NCI-H187 (cell line): ENCODE measurements at regions not wholly inside any gene's neighbourhood (a gene's known extent, or its start where the extent isn't known, plus 50 kb on each side); places are given as distances from the start of the nearest gene placed in this dataset.

ENCODE experiments used
- DNase-seq, 2 experiments: peaks; one replicate each; lab custom pipeline; 2025; lab: John Stamatoyannopoulos, UW

DNA sequence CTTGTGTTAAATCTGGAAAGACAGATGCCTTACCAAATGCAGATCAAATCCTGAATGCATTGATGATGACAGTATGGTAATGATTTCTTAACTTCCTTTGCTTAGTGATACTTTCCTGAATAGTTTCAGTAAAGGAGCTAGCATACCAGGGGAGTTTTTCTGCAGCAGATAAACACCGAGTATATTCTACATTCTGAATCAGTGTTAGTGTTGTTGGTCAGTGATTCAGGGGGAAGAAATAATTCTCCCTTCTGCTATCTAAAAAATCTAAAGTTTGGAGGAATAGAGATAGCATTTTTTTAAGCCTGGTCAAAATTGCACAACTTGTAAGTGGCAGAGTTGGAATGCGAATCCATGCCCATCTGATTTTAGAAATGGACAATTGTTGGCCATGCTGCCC is 512.2 kb upstream of the MARCKS start:
- DNase-seq = no peak

DNA sequence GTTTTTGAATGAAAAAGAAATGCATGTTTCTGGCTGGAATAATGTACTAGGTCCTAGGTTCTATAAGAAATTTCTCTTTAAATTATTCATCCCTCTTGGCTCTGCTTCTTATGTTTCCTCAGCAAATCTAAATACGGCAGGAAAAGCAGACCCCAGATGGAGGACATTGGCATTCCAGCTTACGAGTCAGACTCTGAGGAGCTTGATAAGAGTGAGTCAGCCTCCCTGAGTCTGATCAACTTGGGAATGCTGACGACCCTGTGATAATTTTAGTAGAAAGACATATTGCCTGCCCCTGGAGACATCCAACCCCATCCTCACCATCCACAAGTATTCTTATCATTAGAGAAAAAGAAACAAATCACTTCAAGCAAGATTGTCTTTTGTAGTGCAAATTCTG is 509.7 kb upstream of the MARCKS start:
- DNase-seq = no peak

DNA sequence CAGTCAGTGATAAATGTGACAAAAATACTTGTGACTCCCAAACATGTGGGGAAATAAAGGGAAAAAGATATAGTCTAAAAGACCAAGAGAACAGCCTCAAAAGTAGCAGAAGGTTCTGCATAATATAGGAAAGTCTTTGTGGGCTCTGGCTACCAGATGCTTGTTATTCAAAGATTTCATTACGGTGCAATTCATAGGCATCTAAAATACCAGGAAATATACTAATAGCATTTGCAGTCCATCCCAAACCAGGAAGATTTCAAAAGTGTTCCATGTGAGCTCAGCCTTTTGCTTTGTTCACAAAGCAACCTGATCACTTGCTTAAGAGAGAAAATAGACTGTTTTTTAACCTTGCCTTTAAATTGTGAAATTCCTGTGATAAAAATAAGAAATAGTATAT is 506.7 kb upstream of the MARCKS start:
- DNase-seq = no peak

DNA sequence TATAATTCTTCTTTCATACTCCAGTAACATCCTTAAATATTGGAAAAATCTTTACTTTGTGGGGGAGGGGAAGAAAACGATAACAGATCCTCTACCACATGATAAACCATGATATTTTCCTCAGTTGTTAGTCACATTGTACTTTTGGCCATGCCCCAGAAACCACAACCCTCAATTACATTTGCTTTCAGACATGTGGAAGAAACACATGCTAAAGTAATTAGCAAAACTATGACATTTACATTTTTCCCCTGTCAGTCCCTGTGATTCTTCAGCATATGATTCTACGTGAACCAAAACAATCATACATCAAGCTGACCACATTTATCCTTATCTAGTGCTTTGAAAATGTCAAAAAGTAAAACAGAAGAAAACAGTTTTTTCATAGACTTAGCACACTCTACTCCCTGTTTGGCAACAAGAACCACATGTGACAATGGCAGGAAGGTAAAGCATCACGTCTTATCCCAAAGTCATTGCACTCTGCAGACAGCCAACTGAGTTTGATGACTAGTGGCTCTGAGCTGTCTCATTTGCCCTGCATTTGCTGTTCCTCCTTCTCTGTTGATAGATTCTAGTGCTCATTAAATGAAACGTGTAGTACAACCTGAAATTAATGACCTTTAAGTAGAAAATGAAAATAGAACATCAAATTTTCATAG is 505.8 kb upstream of the MARCKS start:
- no peak for DNase-seq

DNA sequence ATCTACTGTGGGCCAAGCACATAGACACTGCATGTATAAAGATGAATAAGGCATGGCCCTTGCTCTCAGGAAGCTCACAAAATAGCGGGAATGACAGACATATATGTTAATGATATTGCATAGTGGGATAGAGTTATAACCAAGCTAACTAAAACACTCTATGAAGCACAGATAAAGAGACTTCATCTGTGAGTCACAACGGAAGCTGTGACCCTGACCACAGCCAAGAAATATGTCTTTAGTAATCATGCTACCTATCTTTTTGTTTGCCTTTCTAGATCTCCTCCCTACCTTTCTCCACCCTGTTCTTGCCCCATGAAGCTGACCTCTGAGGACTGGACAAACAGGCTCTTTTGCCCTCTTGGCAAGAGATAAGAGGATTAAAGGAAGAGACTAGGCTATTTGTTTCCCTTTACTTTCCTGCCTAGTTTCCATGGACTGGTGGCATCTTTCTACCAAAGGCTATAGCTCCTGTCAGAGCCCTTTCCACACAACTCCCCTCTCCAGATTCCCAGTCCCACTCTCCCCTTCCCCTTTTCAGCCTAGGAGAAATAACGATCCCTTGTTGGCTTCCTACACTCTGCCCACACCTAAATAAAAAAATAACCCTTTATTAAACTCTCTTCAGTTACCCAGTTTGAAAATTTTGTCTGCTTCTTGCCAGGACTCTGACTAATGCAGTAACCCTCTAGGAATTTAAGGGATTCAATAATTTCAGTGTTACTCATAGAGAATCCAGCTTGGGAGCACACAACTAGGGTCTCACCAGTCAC is 504.9 kb upstream of the MARCKS start:
- no peak for DNase-seq

DNA sequence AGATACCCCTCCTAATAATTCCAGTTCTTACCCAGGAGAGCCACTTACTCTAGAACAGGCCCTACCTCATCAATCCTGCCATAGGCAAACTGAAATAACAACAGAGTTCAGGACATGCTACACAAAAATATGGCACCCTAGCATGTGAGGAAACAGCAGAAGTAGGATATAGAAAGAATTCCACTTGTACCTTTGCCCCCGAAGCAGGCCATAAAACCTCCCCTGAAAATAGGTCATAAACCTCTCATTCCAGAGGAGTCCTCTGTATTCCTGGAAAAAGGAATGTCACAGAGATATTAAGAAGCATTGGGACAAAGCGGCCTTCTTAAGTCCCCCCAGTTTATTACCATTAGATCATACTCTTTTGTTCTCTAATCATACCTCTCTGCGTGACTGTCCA is 504.3 kb upstream of the MARCKS start:
- DNase-seq = no peak

DNA sequence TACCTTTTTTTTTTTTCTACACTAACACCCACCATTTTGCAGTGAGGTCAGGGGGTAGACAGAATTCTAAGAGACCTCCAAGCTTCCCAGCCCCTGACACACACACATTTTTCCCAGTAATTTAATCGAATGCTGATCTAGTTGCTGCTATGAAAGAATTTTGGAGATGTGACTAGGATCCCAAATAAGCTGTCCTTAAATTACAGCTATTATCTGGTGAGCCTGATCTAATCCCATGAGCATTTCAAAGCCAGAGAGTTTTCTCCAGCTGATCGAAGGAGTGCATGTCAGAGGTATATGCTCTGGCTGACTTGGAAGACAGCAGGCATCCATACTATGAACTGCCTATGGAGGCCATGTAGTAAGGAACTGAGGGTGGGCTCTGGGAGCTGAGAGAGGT is 503.8 kb upstream of the MARCKS start:
- no peak for DNase-seq

DNA sequence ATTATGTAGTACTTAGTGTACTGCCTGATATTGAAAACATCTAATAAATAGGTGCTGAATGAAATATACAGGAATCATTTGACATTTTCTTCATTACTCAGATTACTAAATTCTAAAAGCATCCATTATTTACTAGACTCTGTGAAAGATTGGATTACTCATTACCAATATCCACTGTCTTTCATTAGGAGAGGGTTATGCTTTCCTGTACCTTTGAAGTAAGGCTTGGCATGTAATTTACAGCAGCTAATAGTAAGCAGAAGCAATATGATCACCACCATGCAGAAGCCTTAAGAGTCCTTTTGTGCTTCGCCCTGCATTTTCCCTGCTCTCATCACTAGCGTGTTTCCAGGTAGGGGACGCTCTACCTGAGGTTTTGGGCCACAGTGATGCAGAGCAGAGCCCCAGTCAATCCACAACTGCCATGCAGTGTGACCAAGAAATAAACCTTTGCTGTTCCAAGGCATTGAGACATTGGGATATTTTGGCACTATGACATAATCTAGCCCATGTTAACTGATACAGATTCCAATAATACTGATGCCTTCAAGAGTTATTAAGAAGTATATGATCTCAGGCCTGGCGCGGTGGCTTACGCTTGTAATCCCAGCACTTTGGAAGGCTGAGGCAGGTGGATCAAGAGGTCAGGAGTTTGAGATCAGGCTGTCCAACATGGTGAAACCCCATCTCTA is 502.8 kb upstream of the MARCKS start:
- no peak for DNase-seq

DNA sequence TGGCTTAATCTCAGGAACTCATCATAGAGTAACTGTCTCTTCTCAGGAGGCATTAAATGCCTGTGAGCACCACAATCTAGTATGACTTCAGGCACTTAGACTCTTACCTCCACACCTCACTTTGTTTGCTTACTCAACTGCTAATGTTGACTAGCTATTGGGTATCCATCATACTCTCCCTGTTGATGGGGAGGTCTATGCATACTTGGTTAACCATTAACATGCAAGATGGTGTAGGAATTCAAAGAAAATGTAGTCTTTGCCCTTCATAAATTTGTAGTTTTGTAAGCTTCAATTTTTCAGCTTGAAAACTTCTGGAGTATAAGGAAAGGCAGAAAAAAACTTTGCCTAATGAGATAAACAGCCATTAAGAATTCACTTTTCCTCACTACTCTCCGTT is 501.0 kb upstream of the MARCKS start:
- no peak for DNase-seq

DNA sequence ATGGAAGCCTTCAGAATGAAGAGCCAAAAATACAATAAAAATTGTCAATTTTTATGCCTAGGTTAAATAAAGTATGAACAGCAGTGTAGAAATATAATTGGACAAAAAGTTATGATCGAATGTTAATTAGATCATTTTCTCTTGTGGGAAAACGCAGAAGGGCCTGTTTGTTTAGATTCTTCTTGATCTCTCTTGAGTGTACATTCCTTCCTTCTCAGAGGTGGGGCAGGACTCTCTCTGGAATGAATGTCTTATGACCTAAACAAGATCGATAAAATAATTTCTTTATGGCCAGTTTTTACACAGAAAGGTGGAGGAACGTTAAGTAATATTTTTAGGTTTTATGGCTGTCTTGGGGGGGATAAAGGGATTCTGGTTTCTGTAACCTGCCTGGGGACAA is 500.1 kb upstream of the MARCKS start:
- no peak for DNase-seq

DNA sequence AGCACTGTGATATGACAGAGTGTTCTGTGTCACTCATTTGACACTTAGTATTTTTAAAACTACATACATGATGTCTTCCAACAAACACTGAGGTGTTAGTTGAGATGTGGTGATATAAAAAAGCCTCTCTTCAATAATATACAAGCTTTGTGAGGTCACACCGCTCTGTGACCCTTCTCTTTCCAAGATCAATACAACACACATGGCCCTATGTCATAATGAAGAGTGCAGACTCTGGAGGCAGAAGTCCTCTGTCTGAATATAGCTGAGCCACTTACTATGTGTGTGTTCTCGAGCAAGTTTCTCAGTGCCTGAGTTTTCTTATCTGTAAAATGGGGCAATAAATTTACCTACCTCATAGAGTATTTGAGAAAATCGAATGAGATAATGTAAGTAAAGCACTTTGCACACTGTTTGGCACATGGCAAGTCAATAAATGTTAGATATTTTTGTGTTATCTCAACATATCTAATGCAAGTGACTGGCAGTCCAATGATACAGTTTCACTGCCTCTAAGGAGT is 499.0 kb upstream of the MARCKS start:
- DNase-seq = no peak

DNA sequence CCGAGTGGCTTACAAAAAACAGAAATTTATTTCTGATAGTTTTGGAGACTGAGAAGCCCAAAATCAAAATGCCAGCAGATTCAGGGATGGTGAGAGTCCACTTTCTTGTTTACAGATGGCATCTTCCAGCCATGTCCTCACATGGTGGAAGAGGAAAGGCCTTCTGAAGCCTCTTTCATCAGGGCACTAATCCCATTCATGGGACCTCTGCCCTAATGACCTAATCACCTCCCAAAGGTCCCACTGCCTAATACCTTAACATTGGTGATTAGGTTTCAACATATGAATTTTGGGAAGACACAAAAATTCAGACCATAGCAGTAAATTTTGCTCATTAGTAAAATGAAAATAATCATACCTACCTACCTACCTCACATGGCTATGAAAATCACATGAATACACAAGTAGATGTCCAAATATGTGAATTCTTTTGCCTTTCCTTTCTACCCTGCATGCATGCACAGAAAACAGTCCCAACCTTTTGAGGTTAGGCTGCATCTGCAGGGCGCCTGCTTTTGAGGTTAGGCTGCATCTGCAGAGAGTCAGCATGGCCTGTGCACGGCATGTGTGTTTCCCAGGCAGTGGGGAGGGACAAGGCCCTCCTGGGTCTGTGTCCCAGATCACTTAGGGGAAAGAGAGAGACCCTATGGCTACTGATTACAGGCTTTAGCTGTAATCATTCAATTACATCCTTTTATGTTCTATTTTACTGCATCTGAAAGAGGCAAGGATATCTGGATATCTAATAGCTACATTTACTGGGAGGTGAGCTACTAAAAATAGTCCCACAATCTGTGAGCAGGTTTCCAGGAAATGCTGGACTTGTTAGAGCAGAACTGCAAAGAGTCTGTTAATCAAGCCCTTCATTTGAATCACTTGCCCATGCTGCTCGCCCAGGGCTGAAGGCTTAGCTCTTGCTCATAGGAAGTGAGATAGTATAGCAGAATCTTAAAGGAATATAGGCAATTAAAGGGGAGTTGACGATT is 497.7 kb upstream of the MARCKS start:
- no peak for DNase-seq

DNA sequence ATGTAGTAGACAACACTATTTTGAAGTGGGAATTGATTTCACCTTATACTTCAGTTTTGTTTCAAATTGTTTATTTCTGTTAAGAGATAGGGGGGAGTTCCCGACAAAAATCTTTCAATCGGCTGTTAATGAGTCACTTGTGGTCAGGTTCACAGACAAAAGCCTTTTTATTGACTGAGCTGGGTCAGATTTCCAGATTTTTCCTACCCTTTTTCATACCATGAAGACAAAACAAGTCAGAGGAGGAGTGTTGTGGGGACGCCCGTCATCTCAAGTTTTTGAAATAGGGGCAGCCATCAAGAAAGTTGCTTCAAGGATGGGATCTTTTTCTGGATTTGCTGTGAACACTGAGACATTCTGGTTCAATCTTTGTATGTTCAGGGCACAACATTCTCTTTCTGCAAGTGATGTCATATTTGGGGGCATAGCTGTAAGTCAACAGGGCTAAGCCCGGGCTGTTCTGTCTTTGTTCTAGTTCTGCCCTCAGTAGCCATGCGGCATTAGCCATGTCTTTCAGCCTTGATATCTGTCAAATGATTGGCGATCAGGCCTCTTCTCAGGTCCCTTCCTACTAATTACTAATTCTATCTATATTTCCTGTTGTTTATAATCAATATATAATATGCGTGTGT is 496.0 kb upstream of the MARCKS start:
- DNase-seq = no peak

DNA sequence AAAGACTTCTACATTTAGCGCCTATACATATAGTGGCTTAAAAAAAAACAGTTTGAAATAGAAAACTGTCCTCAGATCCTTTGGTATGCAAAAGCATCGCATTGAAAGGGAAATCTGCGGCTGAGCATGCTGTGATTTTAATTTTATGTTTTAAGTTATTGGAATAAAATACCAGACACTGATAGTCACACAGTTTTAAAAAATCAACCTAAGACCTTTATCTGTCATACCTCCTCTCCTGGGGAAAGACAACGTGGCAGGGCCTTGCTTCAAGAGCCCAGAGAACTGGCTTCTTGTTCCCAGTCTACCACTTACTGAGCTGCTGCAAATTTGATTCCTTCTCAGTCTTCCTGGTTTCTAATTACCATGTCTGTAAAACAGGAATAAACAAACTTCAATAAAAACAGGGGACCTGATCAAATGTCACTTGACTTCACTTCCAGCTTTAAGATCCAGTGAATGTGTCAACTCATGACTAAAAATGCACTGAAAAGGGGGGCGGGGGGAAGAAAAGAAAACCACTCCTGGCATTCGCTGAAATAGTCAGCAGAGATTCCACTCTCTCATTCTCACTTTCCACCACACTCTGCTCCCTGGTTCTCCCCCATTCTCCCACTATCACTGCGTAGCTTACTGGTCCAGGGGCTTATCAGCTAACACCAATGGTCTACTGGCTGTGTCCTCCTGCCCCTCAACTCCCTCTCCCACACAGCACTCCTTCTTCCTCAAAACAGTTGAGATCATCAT is 494.7 kb upstream of the MARCKS start:
- DNase-seq = no peak

DNA sequence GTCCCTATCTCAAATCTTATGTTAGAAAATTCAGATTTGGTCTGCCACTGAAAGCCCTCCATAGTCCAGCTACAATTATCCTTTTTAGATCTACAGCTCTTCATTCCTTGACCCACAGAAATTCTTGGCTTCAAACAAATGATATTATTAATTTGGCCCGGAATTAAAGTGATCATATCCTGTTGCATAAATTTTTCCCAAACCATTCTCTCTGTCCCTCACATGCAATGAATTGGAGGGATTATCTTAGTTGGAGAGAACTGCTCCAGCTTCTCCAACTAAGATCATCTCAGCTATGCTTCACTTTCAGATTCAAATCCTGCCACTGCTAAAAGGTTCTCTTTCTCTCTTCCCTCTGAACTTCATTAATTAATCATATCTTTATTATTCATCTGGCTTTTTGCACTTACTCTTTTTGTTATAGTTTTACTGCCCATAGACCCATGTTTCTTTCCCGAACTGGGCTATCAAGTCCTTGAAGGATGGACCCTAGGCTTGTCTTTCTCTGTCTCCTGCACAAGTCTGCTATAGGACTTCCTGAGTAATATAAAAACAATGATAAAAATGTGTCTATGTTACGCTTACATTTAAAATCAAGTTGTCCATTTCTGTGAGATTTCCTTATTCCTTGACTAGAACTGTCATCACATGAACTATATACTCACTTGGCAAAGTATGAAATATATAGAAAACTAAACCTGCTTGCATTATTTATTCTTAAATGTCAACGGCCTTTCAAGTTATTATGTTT is 493.9 kb upstream of the MARCKS start:
- no peak for DNase-seq

DNA sequence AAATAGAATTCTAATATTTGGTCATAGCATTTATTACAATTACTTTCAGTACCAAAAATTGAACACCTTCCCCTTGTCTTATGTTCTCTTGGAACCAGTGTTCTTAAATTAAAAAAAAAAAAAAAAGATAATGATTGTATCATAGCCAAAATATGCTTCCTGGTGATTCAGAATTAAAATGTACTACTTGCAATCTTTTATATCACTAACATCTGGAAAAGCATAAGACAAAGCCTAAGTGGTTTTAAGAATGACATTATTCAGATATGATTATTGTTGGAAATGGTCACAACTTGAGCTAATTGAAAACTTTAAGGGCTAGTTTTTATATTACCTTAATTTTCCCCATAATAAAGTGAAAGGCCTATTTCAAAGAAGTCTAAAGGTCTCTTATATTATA is 493.3 kb upstream of the MARCKS start:
- no peak for DNase-seq

DNA sequence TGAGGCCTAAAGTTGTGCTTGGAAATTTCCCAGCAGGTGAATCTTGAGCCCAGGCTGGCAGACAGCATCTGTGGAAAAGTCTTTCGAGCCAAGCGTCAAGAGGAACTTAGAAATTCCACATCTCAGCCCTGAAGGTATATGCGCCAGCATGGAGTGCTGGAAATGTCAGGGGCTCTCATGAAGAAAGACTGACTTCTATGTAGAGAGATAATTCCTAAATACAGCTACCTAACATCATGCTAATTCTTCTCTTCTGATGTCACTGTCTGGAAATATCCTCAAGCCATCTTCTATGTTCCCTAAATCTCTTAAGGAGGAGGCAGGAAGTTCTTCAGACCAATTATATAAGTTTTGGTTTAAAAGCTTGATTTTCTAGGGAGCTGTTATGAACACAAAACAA is 492.4 kb upstream of the MARCKS start:
- DNase-seq = no peak

DNA sequence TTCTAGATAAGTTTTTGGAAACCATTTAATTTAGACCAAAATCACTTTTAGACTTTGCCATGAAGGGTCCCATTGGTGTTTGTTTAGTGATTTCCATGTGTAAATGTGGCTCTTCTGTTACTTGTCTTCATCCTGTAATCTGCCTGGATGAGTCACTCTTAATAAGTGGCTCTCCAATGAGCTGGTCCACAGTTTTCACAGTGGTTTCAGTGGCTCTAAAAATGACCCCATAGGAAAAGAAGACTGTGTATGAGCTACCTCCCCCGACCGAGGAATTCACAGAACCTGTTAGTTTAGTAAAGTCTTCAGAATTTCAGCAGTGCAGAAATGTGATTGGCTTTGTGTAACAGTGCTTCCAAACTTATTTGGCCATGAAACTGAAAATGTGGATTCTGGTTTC is 492.0 kb upstream of the MARCKS start:
- DNase-seq = no peak

DNA sequence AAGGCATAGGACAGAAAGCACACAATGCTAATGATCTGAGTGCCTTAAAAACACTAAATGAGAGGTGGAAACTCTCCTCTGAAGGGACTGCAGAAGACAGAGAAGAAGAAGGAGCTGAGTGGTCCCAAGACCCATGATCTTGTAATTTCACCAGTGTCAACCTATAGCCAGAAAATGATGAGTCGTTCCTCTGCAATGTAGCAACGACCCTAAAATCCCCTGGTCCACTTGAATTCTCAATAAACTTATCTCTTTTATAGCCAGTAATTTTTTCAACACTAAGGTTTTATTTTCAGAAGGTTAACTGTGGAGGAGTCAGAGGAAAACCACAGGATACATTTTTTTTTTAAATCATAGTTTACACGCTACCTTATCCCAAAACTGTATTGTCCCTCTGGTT is 490.6 kb upstream of the MARCKS start:
- no peak for DNase-seq
